Hepatocyte (in vitro differentiated cells): ENCODE measurements at regions not wholly inside any gene's neighbourhood (a gene's known extent, or its start where the extent isn't known, plus 50 kb on each side); places are given as distances from the start of the nearest gene placed in this dataset.

Source experiments
- DNase-seq: peaks from one replicate; pipeline ENCODE4 v3.0.0-alpha.2; 2016; ENCODE audit warnings: low spot score
- H2AFZ ChIP-seq: fragments of 200-600 bp; sonication (generic); 2 replicates; pipeline ENCODE4 v1.6.0; 2016; ENCODE audit warnings: antibody characterized with exemption, mild to moderate bottlenecking
- H3K27ac ChIP-seq: fragments of 200-600 bp; sonication (generic); 2 replicates; pipeline ENCODE4 v1.5.1; 2016; ENCODE audit warnings: mild to moderate bottlenecking
- H3K27me3 ChIP-seq: fragments of 200-600 bp; sonication (generic); 2 replicates; pipeline ENCODE4 v1.6.1; 2016
- H3K36me3 ChIP-seq: fragments of 200-600 bp; sonication (generic); replicated peaks from 2 replicates; pipeline ENCODE4 v1.5.1; 2016; ENCODE audit warnings: low read depth; ENCODE audit not compliant: insufficient read depth
- H3K4me1 ChIP-seq: fragments of 200-600 bp; sonication (generic); 2 replicates; pipeline ENCODE4 v1.5.1; 2016; ENCODE audit warnings: mild to moderate bottlenecking, moderate library complexity; ENCODE audit not compliant: insufficient read depth
- H3K4me2 ChIP-seq: fragments of 200-600 bp; sonication (generic); 2 replicates; pipeline ENCODE4 v1.6.0; 2016
- H3K4me3 ChIP-seq: fragments of 200-600 bp; sonication (generic); 2 replicates; pipeline ENCODE4 v1.5.1; 2016; ENCODE audit warnings: mild to moderate bottlenecking
- H3K79me2 ChIP-seq: fragments of 200-600 bp; sonication (generic); 2 replicates; pipeline ENCODE4 v1.6.0; 2017; ENCODE audit warnings: mild to moderate bottlenecking
- H3K9me2 ChIP-seq: fragments of 200-600 bp; sonication (generic); replicated peaks from 2 replicates; pipeline ENCODE4 v1.6.0; 2017; ENCODE audit warnings: mild to moderate bottlenecking; ENCODE audit not compliant: insufficient read depth
- H3K9me3 ChIP-seq: fragments of 200-600 bp; sonication (generic); 2 replicates; pipeline ENCODE4 v1.5.1; 2016; ENCODE audit warnings: low read depth, mild to moderate bottlenecking
- H4K20me1 ChIP-seq: fragments of 200-600 bp; sonication (generic); 2 replicates; pipeline ENCODE4 v1.6.0; 2016; ENCODE audit warnings: mild to moderate bottlenecking; ENCODE audit not compliant: insufficient read depth, poor library complexity, severe bottlenecking
- CTCF ChIP-seq: fragments of 200-600 bp; sonication (generic); IDR thresholded peaks from 2 replicates; pipeline ENCODE4 v1.5.1; 2016; ENCODE audit warnings: antibody characterized with exemption, mild to moderate bottlenecking; ENCODE audit not compliant: poor library complexity
- EZH2 ChIP-seq: fragments of 200-600 bp; sonication (generic); IDR thresholded peaks from 2 replicates; pipeline ENCODE4 v1.6.1; 2016; ENCODE audit warnings: antibody characterized with exemption, mild to moderate bottlenecking, borderline replicate concordance
- EZH2phosphoT487 ChIP-seq: fragments of 200-600 bp; sonication (generic); IDR thresholded peaks from one replicate; pipeline ENCODE4 v1.6.1; 2018; ENCODE audit warnings: antibody characterized with exemption, mild to moderate bottlenecking, low read depth, moderate library complexity; ENCODE audit not compliant: unreplicated experiment, severe bottlenecking
- WGBS: methylation state at CpG from one replicate; pipeline ENCODE4 v1.1.6; 2016; ENCODE audit warnings: low lambda C conversion rate; ENCODE audit errors: missing lambda C conversion rate; 5-methylcytosine and 5-hydroxymethylcytosine counted together

GRCh38 chr4:10200869-10201268 lies 84.3 kb upstream of the WDR1 start:
- no peak overlapping the region for H3K27ac ChIP-seq
- H2AFZ ChIP-seq: no peak overlapping the region
- no peaks in the 10 kb centered on the region for H3K79me2 ChIP-seq
- no peak overlapping the region for H3K4me2 ChIP-seq
- no peaks in the 10 kb centered on the region for H3K36me3 ChIP-seq
- H3K4me1 ChIP-seq: no peaks in the 10 kb centered on the region
- DNase-seq: no peak
- H3K4me3 ChIP-seq: no peak overlapping the region
- H4K20me1 ChIP-seq: no peaks in the 10 kb centered on the region
- TF ChIP-seq EZH2 (no peak), CTCF (no peak), EZH2phosphoT487 (no peak)
- no peaks in the 10 kb centered on the region for H3K9me2 ChIP-seq
- 67% methylated on average over 3 of the region's 3 CpGs for WGBS
- H3K27me3 ChIP-seq: no peaks in the 10 kb centered on the region
- no peaks in the 10 kb centered on the region for H3K9me3 ChIP-seq

GRCh38 chr4:10198365-10198764 lies 81.8 kb upstream of the WDR1 start:
- 94% methylated on average over 6 of the region's 6 CpGs for WGBS
- TF ChIP-seq EZH2: no peak
- no peak for TF ChIP-seq CTCF
- no peak for TF ChIP-seq EZH2phosphoT487
- Histone ChIP-seq H3K27me3 (no peaks in the 10 kb centered on the region), H2AFZ (no peak overlapping the region), H3K36me3 (no peaks in the 10 kb centered on the region), H3K79me2 (no peaks in the 10 kb centered on the region), H3K9me3 (no peaks in the 10 kb centered on the region), H3K9me2 (no peaks in the 10 kb centered on the region), H3K4me1 (no peaks in the 10 kb centered on the region), H3K27ac (no peak overlapping the region), H4K20me1 (no peaks in the 10 kb centered on the region), H3K4me3 (no peak overlapping the region), H3K4me2 (no peak overlapping the region)
- DNase-seq: no peak

- Histone ChIP-seq H3K27ac (no peak overlapping the region), H3K9me3 (no peaks in the 10 kb centered on the region), H3K4me2 (no peak overlapping the region), H3K9me2 (no peaks in the 10 kb centered on the region), H3K36me3 (no peaks in the 10 kb centered on the region), H2AFZ (no peak overlapping the region), H4K20me1 (no peaks in the 10 kb centered on the region), H3K4me3 (no peak overlapping the region), H3K27me3 (no peaks in the 10 kb centered on the region), H3K4me1 (no peaks in the 10 kb centered on the region), H3K79me2 (no peaks in the 10 kb centered on the region)
- DNase-seq: no peak
- 96% methylated on average over 7 of the region's 7 CpGs for WGBS
- TF ChIP-seq CTCF (no peak), EZH2 (no peak), EZH2phosphoT487 (no peak)
These were observed 81.4 kb upstream of the WDR1 start for GRCh38 chr4:10197952-10198351.

GRCh38 chr4:10196191-10196590 lies 79.6 kb upstream of the WDR1 start:
- H4K20me1 ChIP-seq: no peaks in the 10 kb centered on the region
- H3K27me3 ChIP-seq: no peaks in the 10 kb centered on the region
- H2AFZ ChIP-seq: no peak overlapping the region
- no peak for TF ChIP-seq EZH2phosphoT487
- TF ChIP-seq EZH2: no peak
- TF ChIP-seq CTCF: no peak
- H3K4me1 ChIP-seq: no peaks in the 10 kb centered on the region
- no peak for DNase-seq
- H3K9me3 ChIP-seq: no peaks in the 10 kb centered on the region
- no peak overlapping the region for H3K27ac ChIP-seq
- no peak overlapping the region for H3K4me2 ChIP-seq
- no peaks in the 10 kb centered on the region for H3K9me2 ChIP-seq
- H3K4me3 ChIP-seq: no peak overlapping the region
- WGBS: 90% methylated on average over 1 of the region's 1 CpG
- H3K79me2 ChIP-seq: no peaks in the 10 kb centered on the region
- H3K36me3 ChIP-seq: no peaks in the 10 kb centered on the region
